ENCODE measurements at regions not wholly inside any gene's neighbourhood (a gene's known extent, or its start where the extent isn't known, plus 50 kb on each side); places are given as distances from the start of the nearest gene placed in this dataset.

DNA sequence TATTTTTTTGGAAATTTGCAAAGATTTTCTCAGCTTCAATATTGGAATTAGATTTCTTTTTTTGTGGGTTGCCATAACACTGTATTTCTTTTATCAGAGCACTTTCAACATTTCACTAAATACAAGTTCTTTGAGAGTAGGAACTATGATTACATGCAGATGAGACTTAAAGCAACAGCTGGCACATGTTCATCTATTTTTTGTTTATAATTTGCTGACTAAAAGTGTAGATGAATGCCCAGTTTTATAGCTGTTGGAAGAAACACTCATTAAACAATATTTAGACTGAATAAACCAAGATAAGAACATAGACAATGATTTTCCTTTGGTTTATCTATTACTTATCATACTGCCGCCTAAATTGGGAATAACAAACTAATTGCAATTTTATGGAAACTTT is 803.0 kb upstream of the KLHL1 start:
- FAIRE-seq (no peak), DNase-seq (ENCODE audit: insufficient read length, low spot score) (no peak)
- TF ChIP-seq POU2F2 (IDR thresholded peaks at IDR 0.05; ENCODE audit: low read depth, low read length) (no peak), SPI1 (IDR thresholded peaks at IDR 0.05; ENCODE audit: low read depth, low read length) (no peak), POLR2AphosphoS5 (IDR thresholded peaks at IDR 0.05; ENCODE audit: low read depth, low read length) (no peak), PAX5 (IDR thresholded peaks at IDR 0.05; ENCODE audit: insufficient read depth, low read length, severe bottlenecking) (no peak), TAF1 (IDR thresholded peaks at IDR 0.05; ENCODE audit: low read depth, low read length) (no peak)

DNA sequence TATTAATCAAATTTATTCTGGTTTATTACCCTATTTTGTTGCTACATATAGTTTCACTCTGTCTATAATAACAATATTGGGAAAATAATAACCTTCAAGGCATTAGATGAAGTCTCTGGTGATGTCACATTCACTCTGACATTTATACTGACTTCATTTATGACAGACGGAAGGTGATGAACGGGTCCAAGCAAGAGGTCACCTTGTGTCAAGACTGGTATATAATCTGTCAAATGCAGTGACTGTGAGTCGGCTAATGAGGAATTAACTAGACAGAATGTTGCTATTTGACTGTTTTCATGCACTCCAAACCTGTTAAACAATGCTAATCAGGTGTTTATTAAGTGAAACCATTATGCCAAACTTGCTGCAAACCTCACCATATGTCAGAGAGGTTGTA is 800.5 kb upstream of the KLHL1 start:
- DNase-seq (ENCODE audit: insufficient read length, low spot score) (no peak), FAIRE-seq (no peak)
- no peak for TF ChIP-seq POLR2A (IDR thresholded peaks at IDR 0.05; ENCODE audit: low read depth, low read length)
- no peak for TF ChIP-seq SPI1 (IDR thresholded peaks at IDR 0.05; ENCODE audit: low read depth, low read length)
- TF ChIP-seq POLR2AphosphoS5 (IDR thresholded peaks at IDR 0.05; ENCODE audit: low read depth, low read length): no peak
- no peak for TF ChIP-seq POU2F2 (IDR thresholded peaks at IDR 0.05; ENCODE audit: low read depth, low read length)
- TF ChIP-seq TAF1 (IDR thresholded peaks at IDR 0.05; ENCODE audit: low read depth, low read length): no peak
- no peak for TF ChIP-seq PAX5 (IDR thresholded peaks at IDR 0.05; ENCODE audit: insufficient read depth, low read length, severe bottlenecking)

DNA sequence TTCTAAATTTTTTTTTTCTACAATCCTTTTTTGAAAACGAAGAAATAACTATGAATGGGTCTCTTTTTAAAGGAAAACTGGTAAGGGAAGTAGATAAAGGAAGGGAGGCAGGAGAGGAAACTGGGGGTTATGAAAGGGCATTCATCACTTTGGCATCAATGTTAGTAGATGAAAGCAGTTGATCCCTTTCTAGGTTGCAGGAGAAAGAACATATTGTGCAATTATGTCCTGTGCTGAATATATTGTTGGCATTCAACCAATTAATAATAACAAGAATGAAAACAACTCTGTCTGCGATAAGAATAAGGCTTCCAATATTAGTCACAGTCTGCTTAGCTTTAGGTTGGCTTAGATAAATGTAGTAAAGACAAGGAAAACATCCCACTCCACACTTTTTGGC is 796.8 kb upstream of the KLHL1 start:
- DNase-seq (ENCODE audit: insufficient read length, low spot score): no peak
- FAIRE-seq: no peak
- TF ChIP-seq SPI1 (IDR thresholded peaks at IDR 0.05; ENCODE audit: low read depth, low read length) (no peak), PAX5 (IDR thresholded peaks at IDR 0.05; ENCODE audit: insufficient read depth, low read length, severe bottlenecking) (no peak), TAF1 (IDR thresholded peaks at IDR 0.05; ENCODE audit: low read depth, low read length) (no peak), POLR2A (IDR thresholded peaks at IDR 0.05; ENCODE audit: low read depth, low read length) (no peak), POU2F2 (IDR thresholded peaks at IDR 0.05; ENCODE audit: low read depth, low read length) (no peak), POLR2AphosphoS5 (IDR thresholded peaks at IDR 0.05; ENCODE audit: low read depth, low read length) (no peak)

- TF ChIP-seq TAF1 (IDR thresholded peaks at IDR 0.05; ENCODE audit: low read depth, low read length) (no peak), SPI1 (IDR thresholded peaks at IDR 0.05; ENCODE audit: low read depth, low read length) (peak; percentile 54; the same call in 1 of the 2 replicates)
- FAIRE-seq (no peak), DNase-seq (ENCODE audit: insufficient read length, low spot score) (no peak)
Measured at GRCh38 chr13:70896136-70896535, 787.9 kb upstream of the KLHL1 start.

GRCh38 chr13:70895599-70895998 is 787.3 kb upstream of the KLHL1 start:
- TF ChIP-seq POLR2A (IDR thresholded peaks at IDR 0.05; ENCODE audit: low read depth, low read length): no peak
- TF ChIP-seq POLR2AphosphoS5 (IDR thresholded peaks at IDR 0.05; ENCODE audit: low read depth, low read length): no peak
- TF ChIP-seq POU2F2 (IDR thresholded peaks at IDR 0.05; ENCODE audit: low read depth, low read length): no peak
- TF ChIP-seq PAX5 (IDR thresholded peaks at IDR 0.05; ENCODE audit: insufficient read depth, low read length, severe bottlenecking): no peak
- TF ChIP-seq TAF1 (IDR thresholded peaks at IDR 0.05; ENCODE audit: low read depth, low read length): no peak
- TF ChIP-seq SPI1 (IDR thresholded peaks at IDR 0.05; ENCODE audit: low read depth, low read length): no peak
- DNase-seq (ENCODE audit: insufficient read length, low spot score) (no peak), FAIRE-seq (peak; percentile 38)

GRCh38 chr13:70894258-70894657 is 786.0 kb upstream of the KLHL1 start:
- TF ChIP-seq POLR2AphosphoS5 (IDR thresholded peaks at IDR 0.05; ENCODE audit: low read depth, low read length): no peak
- TF ChIP-seq POLR2A (IDR thresholded peaks at IDR 0.05; ENCODE audit: low read depth, low read length): no peak
- TF ChIP-seq TAF1 (IDR thresholded peaks at IDR 0.05; ENCODE audit: low read depth, low read length): no peak
- TF ChIP-seq SPI1 (IDR thresholded peaks at IDR 0.05; ENCODE audit: low read depth, low read length): no peak
- no peak for TF ChIP-seq POU2F2 (IDR thresholded peaks at IDR 0.05; ENCODE audit: low read depth, low read length)
- TF ChIP-seq PAX5 (IDR thresholded peaks at IDR 0.05; ENCODE audit: insufficient read depth, low read length, severe bottlenecking): no peak
- FAIRE-seq: no peak

DNA sequence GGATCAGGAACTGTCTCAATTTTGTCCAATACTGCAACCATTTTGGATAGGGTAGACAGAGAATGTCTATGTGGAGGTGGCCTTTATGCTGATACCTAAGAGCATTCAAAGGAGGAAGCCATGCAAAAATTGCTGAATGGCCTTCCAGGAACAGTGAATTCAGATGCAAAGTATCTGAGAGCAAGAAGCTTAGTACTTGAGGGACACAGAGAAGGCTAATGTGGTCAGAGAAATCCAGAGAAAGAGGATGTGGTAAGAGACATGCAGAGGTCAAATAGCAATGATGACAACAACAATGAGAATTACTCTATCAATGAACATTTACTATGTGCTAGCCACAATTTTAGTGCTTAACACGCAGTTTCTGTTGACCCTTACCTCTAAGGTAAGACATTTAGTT is 785.6 kb upstream of the KLHL1 start:
- DNase-seq (ENCODE audit: insufficient read length, low spot score) (no peak), FAIRE-seq (peak; percentile 45)
- TF ChIP-seq POLR2AphosphoS5 (IDR thresholded peaks at IDR 0.05; ENCODE audit: low read depth, low read length) (no peak), SPI1 (IDR thresholded peaks at IDR 0.05; ENCODE audit: low read depth, low read length) (peak; percentile 68)

More at GRCh38 chr13:70894258-70894657, 786.0 kb upstream of the KLHL1 start:
- DNase-seq (ENCODE audit: insufficient read length, low spot score): no peak

GRCh38 chr13:70890289-70890688 is 782.0 kb upstream of the KLHL1 start:
- DNase-seq (ENCODE audit: insufficient read length, low spot score) (no peak), FAIRE-seq (no peak)
- TF ChIP-seq TAF1 (IDR thresholded peaks at IDR 0.05; ENCODE audit: low read depth, low read length) (no peak), POLR2A (IDR thresholded peaks at IDR 0.05; ENCODE audit: low read depth, low read length) (no peak), POLR2AphosphoS5 (IDR thresholded peaks at IDR 0.05; ENCODE audit: low read depth, low read length) (no peak), PAX5 (IDR thresholded peaks at IDR 0.05; ENCODE audit: insufficient read depth, low read length, severe bottlenecking) (no peak), SPI1 (IDR thresholded peaks at IDR 0.05; ENCODE audit: low read depth, low read length) (no peak), POU2F2 (IDR thresholded peaks at IDR 0.05; ENCODE audit: low read depth, low read length) (no peak)

- no peak for FAIRE-seq
- no peak for DNase-seq (ENCODE audit: insufficient read length, low spot score)
- no peak for TF ChIP-seq SPI1 (IDR thresholded peaks at IDR 0.05; ENCODE audit: low read depth, low read length)
- no peak for TF ChIP-seq POLR2A (IDR thresholded peaks at IDR 0.05; ENCODE audit: low read depth, low read length)
- no peak for TF ChIP-seq POU2F2 (IDR thresholded peaks at IDR 0.05; ENCODE audit: low read depth, low read length)
- TF ChIP-seq POLR2AphosphoS5 (IDR thresholded peaks at IDR 0.05; ENCODE audit: low read depth, low read length): no peak
- no peak for TF ChIP-seq PAX5 (IDR thresholded peaks at IDR 0.05; ENCODE audit: insufficient read depth, low read length, severe bottlenecking)
- no peak for TF ChIP-seq TAF1 (IDR thresholded peaks at IDR 0.05; ENCODE audit: low read depth, low read length)
Measured at GRCh38 chr13:70889163-70889562, 780.9 kb upstream of the KLHL1 start.

DNA sequence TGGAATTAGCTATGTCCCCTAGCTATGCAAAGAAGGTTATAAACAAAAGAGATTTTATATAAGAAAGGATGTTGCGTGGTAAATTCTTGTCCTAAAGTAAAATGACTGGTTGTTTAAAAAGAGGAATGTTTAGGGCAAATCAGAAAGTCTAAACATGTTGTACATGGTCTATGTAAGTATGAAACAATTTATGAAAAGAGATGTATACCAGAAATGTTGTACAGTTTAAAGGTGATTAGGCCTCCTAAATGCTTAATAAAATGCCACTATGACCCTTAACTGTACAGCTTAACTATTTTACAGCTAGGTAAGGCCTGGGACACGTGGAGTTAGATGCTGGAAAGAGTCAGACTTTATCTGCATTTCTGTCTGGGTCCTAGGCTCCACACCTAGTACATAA is 775.9 kb upstream of the KLHL1 start:
- DNase-seq (ENCODE audit: insufficient read length, low spot score): no peak
- TF ChIP-seq POU2F2 (IDR thresholded peaks at IDR 0.05; ENCODE audit: low read depth, low read length) (no peak), POLR2A (IDR thresholded peaks at IDR 0.05; ENCODE audit: low read depth, low read length) (no peak), SPI1 (IDR thresholded peaks at IDR 0.05; ENCODE audit: low read depth, low read length) (no peak), PAX5 (IDR thresholded peaks at IDR 0.05; ENCODE audit: insufficient read depth, low read length, severe bottlenecking) (no peak), POLR2AphosphoS5 (IDR thresholded peaks at IDR 0.05; ENCODE audit: low read depth, low read length) (no peak), TAF1 (IDR thresholded peaks at IDR 0.05; ENCODE audit: low read depth, low read length) (no peak)
- no peak for FAIRE-seq

Measured in GM12891 (cell line).